ENCODE measurements at regions not wholly inside any gene's neighbourhood (a gene's known extent, or its start where the extent isn't known, plus 50 kb on each side); places are given as distances from the start of the nearest gene placed in this dataset.

DNA sequence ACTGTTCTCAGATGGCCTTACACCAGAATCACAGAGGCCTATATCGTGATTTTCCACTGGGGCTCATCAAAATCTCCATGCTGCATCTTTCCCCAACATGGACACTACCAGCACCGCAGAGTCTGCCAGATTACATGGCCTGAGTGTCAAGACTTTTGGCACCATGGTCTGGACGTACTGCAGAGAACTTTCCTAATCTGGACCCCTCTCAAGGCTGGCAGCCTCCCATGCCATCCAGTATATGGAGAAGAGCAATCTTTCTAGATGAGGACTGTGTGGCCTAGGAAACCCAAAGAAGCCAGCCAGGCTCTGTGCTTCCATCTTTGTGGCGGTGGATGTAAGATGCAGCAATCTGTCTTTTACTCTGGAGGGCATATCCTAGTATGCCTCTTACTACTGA lies 139.2 kb downstream of the ADAMTS15 start:
- no peak for DNase-seq

DNA sequence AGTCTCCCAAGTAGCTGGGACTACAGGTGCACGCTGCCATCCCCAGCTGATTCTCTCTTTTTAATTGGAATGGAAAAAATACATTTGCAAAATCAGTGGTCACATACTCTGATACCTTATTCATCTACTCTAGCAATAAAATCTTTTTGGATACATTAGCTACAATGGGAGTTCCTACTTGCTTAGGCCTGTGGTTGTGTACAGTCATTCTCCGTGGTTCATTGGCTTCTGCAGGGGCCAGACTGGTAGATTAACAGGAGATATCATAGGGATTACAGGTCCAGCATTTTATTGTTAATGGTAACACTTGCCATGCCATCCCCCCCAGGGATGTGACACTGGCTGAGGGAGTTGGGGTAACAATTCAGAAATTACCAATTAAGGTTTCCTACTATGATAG lies 140.0 kb downstream of the ADAMTS15 start:
- DNase-seq: no peak

DNA sequence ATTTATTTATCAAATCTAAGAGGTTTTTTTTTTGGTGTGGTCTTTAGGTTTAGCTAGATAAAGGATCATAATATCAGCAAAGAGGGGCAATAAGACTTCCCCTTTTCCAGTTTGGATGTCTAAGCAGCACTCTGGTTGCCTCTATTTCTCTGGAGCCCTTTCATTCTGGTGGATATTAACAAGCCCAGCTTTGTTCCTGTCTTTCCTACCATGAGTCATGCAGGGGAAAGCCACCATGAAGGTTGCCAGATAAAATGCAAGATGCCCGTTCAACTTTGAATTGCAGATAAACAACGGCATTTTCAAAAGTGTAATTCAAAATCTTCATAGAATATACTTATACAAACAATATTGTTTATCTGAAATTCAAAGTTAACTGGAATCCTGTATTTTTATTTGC lies 143.6 kb downstream of the ADAMTS15 start:
- no peak for DNase-seq

DNA sequence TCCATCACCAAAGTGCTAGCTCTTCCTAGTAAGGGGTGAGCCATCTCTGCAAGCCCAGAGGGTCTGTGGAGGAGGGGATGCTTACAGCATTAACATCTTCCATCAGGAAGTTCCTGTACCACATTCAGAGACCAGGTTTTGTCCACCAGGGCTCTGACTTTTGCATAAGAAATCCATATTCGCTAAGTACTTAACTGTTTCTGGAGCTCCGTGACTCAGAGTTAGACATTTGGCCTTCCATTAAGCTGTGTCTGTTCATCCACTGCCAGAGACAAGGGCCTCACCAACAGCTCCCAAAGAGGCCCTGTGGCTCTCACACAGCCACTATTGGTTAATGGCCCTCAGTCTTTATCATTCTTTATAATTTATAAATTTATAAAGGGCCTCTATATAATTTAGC lies 144.6 kb downstream of the ADAMTS15 start:
- no peak for DNase-seq

DNA sequence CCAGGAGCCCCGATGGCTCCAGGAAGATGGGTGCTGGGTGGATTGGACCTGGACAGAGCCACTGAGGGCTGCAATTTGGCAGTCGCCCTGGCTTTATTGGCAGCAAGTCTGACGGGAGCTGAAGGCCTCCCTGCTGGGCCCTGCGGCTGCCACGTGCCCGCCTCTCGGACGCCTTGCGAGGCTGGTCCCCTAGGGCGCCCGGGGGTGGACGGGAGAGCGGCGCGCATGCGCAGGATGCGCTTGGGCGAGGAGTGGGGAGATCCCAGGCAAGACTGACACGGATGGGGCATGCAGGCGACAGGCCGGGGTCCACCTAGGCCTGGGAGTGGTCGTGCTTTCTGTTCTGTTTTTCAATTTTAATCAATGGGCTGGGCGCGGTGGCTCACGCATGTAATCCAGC lies 150.0 kb downstream of the ADAMTS15 start:
- DNase-seq: no peak

DNA sequence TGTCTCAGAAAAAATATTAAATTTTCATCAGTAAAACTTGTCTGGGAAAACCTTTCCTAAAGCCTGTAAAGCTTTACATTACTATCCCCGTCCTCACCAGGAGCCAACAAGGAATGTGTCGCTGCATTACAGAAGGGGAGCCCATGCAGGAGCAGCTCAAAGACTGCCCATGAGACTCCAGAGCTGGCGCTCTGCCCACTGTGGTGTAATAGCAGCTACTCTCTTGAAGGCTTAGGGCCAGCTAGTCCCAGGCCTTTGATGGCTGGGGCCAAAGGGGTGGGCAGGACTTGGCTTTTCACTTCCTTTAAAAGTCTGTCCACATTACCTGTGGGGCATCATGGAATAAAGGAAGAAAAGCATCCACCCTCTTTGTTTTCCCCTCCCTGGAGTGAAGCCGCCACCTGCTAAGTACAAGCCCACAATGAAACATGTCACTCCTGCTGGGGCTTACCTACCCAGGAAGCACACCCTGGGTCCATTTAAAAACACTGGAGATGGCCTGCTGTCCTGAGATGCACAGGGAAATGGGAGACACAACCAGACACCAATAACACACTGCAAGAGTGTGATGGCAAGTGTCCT lies 150.7 kb downstream of the ADAMTS15 start:
- no peak for DNase-seq

DNA sequence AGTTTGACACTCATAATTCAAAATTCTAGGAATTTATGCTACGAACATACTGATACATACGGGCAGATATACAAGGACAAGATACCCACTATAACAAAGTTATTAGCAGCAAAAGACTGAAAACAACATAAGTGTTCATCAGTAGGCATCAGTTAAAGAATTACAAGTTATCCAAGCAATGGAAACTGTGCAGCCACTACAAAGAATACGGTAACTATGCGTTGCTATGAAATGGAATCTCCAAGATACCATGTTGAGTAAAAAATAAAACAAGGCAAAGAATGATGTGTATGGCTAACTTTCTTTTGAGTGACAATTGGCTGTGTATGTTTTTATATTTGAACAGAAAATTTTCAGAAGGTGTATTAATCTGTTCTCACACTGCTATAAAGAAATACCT lies 151.7 kb downstream of the ADAMTS15 start:
- DNase-seq: no peak

DNA sequence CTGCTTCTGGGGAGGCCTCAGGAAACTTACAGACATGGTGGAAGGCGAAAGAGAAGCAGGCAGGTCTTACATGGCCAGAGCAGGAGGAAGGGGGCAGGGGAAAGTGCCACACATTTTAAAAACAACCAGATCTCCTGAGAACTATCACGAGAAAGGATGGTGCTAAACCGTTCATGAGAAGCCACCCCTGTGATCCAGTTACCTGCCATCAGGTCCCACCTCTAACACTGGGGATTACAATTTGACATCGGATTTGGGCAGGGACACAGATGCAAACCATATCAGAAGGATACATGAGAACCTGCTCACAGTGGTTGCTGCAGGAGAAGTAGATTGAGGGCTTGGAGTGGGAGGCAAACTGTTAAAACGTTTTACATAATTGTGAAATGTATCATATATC lies 152.2 kb downstream of the ADAMTS15 start:
- no peak for DNase-seq

DNA sequence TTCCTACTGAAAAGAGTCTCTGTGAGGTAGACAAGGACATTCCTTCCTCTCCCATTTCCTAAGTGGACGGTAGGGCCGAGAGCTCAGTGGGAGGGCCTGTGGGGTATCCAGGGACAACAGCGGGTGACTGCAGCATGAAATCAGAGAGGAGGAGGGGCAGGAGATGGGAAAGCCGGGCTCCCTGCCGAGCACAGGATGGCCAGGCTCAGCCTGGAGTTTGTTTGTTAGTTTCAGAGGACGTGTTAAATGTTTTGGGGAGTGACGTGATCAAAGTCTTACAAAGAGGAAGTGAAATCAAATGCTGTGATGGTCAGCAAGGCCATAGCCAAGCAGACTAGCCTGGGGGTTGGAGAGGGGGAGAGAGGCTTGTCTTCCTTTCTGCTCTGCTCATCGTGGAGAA lies 152.7 kb downstream of the ADAMTS15 start:
- no peak for DNase-seq

DNA sequence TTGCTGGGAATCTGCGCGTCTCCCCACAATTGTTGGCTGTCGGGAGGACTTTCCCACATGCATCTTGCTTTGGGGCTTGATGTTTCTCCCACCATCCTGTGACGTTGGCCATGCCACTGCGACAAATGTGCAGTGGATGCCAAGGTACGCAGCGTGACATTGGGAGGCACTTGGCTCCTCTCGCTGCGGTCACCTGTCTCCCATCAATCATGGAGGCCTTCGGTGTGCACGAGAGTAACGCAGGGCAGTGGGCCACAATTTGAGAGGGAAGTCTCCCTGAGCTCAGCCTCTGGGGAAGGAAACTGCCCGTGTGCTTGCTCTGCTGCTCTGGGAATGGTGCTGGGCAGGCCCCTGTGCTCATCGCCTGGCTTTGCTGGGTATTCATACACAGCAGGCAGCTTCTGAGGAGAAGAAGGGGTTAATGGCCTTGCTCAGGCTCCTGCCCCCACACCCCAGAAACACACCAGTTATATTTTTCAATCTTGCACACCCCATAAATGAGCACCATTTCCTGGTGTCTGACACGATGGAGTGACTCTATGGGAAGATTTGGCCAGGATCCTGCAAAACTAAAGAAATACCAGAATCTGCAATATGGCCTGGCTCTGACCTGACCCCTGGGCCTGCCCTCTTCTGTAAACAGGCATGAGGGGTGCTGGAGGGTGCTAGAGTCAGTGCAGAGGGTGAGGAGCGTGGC lies 153.5 kb downstream of the ADAMTS15 start:
- DNase-seq: no peak

DNA sequence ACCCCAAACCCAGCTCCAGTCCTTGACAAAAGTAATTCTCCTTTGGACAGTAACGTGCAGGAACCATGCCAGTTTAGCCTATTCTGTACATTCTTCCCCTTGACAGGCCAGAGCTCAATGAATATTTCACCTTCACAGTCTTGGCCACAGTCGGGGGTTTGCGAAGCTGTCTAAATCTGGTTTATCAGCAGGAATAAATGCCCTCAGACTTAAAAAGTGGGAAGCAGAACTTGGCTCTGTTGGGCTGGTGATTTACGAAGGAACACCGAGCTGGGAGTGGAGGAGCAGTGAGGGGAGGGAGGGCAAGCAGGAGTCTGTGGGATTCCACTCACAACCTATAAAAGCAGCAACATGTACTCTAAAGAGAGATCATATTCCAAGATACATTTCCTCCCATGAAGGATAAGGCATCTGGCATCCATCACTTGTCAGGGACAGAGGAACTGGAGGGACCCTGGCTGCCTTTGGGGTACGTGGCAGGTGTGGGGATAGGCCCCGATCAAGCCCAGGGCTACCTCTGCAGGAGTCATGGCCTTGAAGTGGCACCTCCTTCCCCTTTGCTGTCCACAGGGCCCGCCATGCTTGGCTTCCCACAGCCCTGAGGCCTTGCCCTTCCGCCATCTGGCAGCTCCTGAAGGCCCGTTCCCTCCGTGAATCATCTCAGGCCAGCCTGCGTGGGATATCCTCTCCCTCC lies 154.3 kb downstream of the ADAMTS15 start:
- no peak for DNase-seq

DNA sequence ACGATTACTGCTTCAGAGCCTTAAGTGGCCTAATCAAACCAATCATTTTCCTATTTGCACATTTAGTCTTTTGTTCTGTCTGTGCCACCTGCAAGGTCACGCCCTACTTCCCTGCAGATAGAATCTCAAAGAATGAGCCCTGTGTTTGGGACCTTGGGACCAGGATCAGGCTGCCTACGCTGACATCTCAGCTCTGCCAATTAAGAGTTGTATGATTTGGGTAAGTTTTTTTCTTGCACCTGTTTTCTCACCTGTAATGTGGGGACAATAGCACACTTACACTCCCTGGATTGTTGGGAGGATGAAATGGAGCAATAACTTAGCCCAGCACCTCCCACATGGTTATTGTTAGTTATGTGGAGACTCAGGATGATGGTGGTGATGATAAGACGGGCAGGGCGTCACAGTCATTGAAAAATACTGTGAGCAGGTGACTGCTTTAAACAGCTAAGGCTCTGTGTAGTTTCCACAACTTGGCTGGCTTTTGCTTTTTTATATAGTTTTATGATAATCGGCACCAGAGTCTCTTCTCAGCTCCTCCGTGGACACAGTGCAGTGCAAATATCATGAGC lies 155.0 kb downstream of the ADAMTS15 start:
- no peak for DNase-seq

DNA sequence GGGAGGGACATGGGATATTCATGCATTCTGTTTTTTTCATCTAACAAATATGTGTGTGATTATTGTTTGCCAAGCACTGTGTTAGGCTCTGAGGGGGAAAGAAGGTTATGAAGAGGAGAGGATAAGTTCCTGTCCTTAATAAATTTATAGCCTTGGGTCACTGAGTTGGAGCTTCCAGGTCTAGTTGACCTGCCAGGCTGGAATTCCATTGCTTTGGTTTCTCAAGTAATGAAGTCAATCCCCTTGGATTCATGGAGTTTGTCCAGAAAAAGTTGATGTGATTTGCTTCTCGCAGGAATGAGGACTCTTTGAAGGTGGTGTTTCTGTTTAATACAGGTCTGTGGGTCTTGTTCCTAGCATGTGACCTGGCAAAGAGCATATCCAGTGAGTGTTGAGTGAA lies 156.2 kb downstream of the ADAMTS15 start:
- no peak for DNase-seq

DNA sequence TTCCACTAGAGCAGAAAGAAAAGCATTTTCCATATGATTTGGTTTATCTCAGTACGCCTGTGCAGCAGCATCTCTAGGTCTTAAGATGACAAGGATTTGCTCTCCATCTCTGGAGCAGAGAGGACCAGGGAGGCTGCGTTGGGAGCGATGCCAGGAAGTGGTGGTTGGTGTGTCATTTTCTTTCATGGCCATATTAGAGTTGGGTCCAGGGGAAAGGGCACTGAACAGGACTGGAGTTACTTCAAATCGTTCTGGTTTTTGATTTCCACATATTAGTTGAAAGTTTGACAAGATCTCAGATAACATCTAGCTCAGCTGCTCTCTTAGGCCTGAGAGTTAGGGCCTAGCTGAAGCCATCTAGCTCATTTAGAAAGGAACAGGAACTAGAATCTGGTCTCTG lies 157.7 kb downstream of the ADAMTS15 start:
- no peak for DNase-seq

DNA sequence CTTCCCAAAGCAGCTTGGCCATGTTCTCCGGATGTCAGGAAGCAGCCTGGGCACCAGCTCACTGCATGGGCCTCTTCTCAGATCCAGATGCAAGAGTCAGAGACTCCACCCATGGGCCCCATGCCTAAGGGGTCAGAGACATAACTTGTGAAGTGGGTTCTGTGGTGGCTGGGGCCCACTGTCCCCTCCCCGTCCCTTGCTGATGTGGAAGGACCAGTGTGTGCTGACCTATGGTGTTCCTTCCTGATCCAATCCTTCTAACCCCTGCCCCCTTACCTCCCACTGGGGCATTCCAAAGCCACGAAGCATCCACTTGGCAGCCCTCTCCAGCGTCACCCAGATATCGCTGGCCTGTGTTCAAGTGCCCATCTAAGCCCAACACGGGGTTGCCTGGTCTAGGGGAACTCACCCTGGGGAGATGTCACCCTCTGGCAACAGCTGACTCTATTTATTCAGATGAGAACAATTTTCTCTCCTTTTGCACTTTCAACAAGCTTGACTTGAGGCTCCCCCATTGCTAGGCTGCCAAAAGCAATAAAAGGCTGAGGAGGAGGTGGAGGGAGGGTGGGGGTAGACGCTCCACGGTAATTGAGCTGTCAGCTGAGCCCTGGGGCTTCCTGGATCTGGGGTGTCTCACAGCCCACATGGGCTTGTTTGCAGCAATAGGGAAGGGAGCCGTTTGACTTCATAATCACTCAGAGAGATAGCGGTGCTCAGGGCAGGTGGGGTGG lies 158.5 kb downstream of the ADAMTS15 start:
- no peak for DNase-seq

DNA sequence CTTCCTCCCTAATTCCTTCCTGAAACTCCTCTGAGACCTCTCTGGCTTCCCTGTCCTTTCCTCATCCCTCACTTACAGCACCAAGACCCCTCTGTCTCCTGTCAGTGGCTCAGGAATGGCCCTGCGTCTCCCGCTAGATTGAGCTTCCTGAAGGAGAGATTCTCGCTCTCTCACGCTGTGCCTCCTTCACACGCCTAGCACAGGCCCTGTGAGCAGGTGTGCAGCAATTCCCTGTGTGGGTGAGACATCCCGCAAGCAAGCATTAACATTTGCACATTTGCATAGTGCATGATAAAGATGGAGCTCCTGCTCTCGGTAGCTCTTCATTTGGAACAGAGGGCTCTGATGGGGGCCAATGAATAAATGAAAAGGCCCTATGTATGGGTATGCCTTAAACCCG lies 159.8 kb downstream of the ADAMTS15 start:
- DNase-seq: no peak

DNA sequence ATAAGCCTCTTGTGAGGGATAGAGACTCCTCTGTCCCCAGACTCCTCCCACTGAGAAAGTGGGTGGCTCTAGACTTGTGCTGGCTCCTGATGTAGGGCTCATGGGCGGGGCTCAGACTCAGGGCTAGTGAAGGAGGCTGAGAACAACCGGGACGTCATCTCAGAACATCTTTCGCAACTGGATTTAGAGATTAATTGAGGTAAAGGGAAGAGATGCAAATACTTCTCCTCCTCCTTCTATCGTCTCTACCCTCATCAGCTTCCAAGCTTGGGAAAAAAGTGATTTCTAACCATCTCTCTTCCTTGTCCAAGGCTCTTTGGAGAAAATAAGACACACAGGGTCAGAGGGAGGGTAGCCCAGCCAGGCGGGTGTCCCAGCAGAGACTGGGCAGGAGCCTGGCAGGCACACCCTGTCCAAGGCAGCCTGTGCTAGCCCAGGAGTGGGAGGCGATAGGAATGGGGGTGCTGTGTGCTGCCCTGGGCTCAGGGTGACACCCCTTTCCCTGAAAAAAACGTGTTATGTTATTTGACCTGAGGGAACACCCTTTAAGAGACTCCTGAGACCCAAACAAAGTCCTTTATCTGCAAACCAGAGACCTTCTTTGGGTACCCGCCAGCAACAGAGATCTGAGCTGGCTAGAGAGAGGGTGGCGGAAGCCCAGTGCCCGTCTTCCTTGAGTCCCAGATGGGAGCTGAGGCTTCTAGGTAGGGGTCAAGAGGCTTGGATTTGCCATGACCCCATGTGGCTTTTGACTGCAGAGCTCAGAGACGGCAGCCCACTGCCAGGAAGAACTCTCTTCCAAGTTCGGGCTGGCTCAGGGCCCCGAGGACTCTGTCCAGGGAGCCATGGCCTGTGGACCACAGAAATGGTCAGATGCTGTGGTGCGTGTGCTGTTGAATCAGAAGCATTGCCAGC lies 160.9 kb downstream of the ADAMTS15 start:
- peak; percentile 3 for DNase-seq

DNA sequence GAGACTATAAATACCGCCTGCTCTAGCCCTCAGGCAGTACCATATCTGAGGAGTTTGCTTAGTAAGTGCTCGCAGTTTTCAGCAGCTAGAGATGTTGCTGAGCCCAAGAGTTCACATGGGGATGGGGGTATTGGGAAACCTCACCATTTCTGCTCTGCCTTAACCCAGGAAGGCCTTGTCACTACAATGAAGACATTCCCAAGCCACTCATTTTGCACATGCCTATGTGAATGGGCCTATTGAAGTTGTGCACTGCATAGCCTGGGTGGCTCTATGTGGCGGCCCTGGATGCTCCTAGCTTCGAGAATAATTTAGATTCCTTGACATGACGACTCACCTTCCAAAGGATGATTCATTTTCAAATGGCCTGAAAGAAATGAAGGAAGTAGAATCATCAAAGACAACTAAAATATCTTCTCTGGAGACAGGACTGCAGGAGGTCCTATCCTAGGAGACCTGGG lies 163.4 kb downstream of the ADAMTS15 start:
- DNase-seq: no peak

DNA sequence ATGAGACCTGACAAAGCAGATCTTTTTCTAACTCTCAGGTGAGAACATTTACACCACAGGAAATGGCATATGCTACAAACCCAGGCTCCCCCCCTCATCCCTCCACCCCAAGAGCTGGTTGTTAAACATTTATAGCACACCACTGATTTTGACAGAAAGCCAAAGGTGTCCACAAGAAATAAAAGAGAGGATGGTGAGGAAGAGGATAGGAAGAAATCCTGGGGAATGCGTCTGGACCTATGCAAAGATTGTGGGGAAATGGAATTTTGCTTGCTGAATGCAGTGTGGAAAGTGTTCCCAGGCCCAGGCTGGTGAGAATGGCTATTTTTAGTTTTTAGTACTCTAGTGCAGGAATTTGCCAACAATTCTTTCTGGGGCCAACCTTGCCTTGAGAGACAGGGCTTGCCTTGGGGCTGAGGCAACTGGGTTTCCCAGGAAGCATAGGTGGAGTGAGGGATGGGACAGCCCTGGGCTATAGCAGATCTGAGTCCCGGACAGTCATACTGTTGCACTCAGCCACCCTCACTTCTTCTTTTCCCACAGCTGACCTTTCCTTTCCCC lies 163.9 kb downstream of the ADAMTS15 start:
- DNase-seq: no peak

DNA sequence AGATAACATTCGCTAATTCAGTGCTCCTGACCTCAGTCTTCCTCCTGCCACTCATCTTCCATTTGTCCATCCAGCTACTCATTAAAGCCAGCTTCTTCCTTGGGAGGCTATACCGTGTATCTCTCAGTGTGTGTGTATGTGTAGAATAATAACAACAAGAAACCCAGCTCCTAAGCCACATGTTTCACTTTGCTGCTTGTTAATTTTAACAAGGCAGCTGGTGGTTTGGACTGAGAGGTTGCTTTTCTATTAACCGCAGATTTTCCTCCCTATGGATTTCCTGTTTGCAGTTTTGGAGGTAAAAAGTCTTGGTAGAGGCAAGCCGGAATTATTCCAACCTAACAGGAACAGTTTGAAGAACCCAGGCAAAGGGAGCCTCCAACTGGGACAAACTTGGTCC lies 165.0 kb downstream of the ADAMTS15 start:
- no peak for DNase-seq

DNA sequence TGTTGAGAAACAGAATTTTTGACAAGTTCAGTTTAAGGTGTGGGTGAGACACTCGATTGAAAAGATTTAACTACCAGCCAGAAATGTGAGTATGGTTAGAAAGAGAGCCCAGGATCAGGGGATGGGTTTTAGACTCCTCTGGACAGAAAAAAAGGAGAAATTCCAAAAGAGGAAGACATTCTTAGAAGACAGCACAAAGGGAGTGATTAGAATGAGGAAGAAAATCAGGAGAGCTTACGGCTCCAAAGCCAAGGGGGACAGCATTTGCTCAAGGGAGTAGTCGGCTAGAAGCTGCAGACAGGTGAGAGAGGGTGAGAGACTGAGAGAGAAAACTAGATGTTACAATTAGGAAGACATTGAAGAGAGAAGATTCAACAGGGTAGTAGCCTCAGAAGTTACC lies 166.1 kb downstream of the ADAMTS15 start:
- DNase-seq: no peak

DNA sequence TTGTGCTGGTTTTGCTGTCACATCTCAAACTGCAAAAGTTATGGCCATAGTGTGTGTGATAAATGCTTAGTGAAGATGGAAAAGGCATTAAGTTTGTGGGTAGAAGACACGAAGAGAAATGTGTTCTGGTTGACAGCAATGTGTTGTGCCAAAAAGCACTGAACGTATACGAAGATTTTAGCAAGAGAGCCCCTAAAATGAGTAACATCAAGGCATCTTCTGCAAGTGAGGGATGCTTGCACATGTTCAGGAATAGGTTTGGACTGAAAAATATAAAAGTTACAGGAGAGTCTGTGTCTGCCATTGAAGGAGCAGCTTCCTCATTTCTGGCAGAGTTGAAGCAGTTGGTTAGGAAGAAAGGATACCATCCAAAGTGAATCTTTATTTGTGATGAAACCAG lies 167.1 kb downstream of the ADAMTS15 start:
- no peak for DNase-seq
